Panc1 (cell line): ENCODE measurements at regions not wholly inside any gene's neighbourhood (a gene's known extent, or its start where the extent isn't known, plus 50 kb on each side); places are given as distances from the start of the nearest gene placed in this dataset.

Experiments used
- CTCF ChIP-seq: fragments of 450-650 bp; IDR thresholded peaks from 2 replicates; pipeline ENCODE4 v1.5.1; 2017; ENCODE audit warnings: mild to moderate bottlenecking
- POLR2AphosphoS5 ChIP-seq: IDR thresholded peaks from 2 replicates; pipeline ENCODE4 v1.6.1; 2012; ENCODE audit warnings: mild to moderate bottlenecking, low read depth, low read length, moderate library complexity
- REST ChIP-seq, 2 experiments: IDR thresholded peaks; 2 replicates each; pipeline ENCODE4 v1.6.1; 2011 to 2012; ENCODE audit warnings: low read depth in 2 of 2, control low read depth in 1 of 2, low read length in 1 of 2, mild to moderate bottlenecking in 1 of 2, moderate library complexity in 1 of 2; ENCODE audit not compliant: insufficient read depth in 1 of 2
- SIN3A ChIP-seq: IDR thresholded peaks from 2 replicates; pipeline ENCODE4 v1.6.1; 2012; ENCODE audit warnings: low read depth, mild to moderate bottlenecking, low read length, moderate library complexity, borderline replicate concordance; ENCODE audit not compliant: insufficient read depth
- TCF7L2 ChIP-seq: IDR thresholded peaks from 2 replicates; pipeline ENCODE4 v1.6.1; 2011; ENCODE audit warnings: mild to moderate bottlenecking, low read depth, low read length, inconsistent platforms

- TF ChIP-seq CTCF (no peak), TCF7L2 (no peak), REST (IDR thresholded peaks at IDR 0.05; ENCODE audit: insufficient read depth in 1 of 2, low read depth in 2 of 2, low read length in 1 of 2) (no peak), POLR2AphosphoS5 (no peak), SIN3A (no peak)
Measured at GRCh38 chr4:46179356-46179755, 55.5 kb upstream of the GABRG1 start.
